ENCODE measurements at regions not wholly inside any gene's neighbourhood (a gene's known extent, or its start where the extent isn't known, plus 50 kb on each side); places are given as distances from the start of the nearest gene placed in this dataset.

- no peak overlapping the region for H4K91ac ChIP-seq (ENCODE audit: insufficient read length, low read depth, low read length)
- H3K27ac Mint-ChIP-seq: no peak overlapping the region
- no peak overlapping the region for H2AK5ac ChIP-seq (ENCODE audit: insufficient read length, low read length)
- H2BK20ac ChIP-seq (ENCODE audit: low read depth, low read length, poor library complexity, severe bottlenecking): no peak overlapping the region
- peaks cover 0 to 4% (median 0%) of the 10 kb centered on the region in 3 experiments; a peak in 1 of 7 replicates for H3K36me3 Mint-ChIP-seq (ENCODE audit: insufficient read depth in 1 of 3, low read depth in 3 of 3)
- no peak overlapping the region for H3T11ph ChIP-seq (ENCODE audit: low read length)
- peaks cover 11% of the 10 kb centered on the region for H3K27me3 Mint-ChIP-seq (ENCODE audit: low read depth)
- no peaks in the 10 kb centered on the region for H3K27me3 ChIP-seq (ENCODE audit: insufficient read depth, low read length)
- H2BK12ac ChIP-seq (ENCODE audit: insufficient read length, low read depth, low read length): no peak overlapping the region
- no peak overlapping the region for H4K8ac ChIP-seq (replicated peaks; ENCODE audit: insufficient read length, low read depth, low read length)
- no peaks in the 10 kb centered on the region for H3K9me3 ChIP-seq (ENCODE audit: control insufficient read depth, low read depth, low read length)
- no peaks in the 10 kb centered on the region for H3K23me2 ChIP-seq (ENCODE audit: insufficient read length, low read depth, low read length, poor library complexity, severe bottlenecking)
- no peak for DNase-seq
- H4K5ac ChIP-seq (ENCODE audit: insufficient read length, low read depth, low read length): no peak overlapping the region
- no peak overlapping the region for H3K23ac ChIP-seq (ENCODE audit: insufficient read length, low read depth, low read length)
- H2BK120ac ChIP-seq (ENCODE audit: low read depth, low read length, poor library complexity, severe bottlenecking): no peak overlapping the region
- whole genome bisulfite sequencing (ENCODE audit: extremely low coverage, insufficient read length, low lambda C conversion rate): no CpG with 5 or more reads among the region's 12 CpGs
- H3K18ac ChIP-seq (ENCODE audit: insufficient read length, low read depth, low read length): no peak overlapping the region
- H3K79me1 ChIP-seq (ENCODE audit: insufficient read depth, low read depth, low read length, poor library complexity, severe bottlenecking): no peaks in the 10 kb centered on the region
- H4K20me1 ChIP-seq (ENCODE audit: control insufficient read depth, insufficient read depth, insufficient read length): no peaks in the 10 kb centered on the region
- H3K4me1 Mint-ChIP-seq: no peaks in the 10 kb centered on the region
- no peak overlapping the region for H3K4me3 Mint-ChIP-seq
- H3K14ac ChIP-seq (ENCODE audit: insufficient read depth, low read length): no peak overlapping the region
- TF ChIP-seq CTCF (conservative IDR thresholded peaks at IDR 0.05): no peak
- no peak overlapping the region for H2BK5ac ChIP-seq (ENCODE audit: insufficient read length, low read length)
- H2BK15ac ChIP-seq (ENCODE audit: low read depth, low read length): no peak overlapping the region
- H3K56ac ChIP-seq (ENCODE audit: insufficient read length, low read depth, low read length): no peak overlapping the region
- H3K9me3 Mint-ChIP-seq: peaks cover 0 to 7% of the 10 kb centered on the region in 2 experiments; a peak in 3 of 5 replicates
- no peak overlapping the region for H3K27ac ChIP-seq (ENCODE audit: insufficient read length, low read depth, low read length)
- no peaks in the 10 kb centered on the region for H3K79me2 ChIP-seq (ENCODE audit: insufficient read depth, low read length)
- H3K4ac ChIP-seq (ENCODE audit: low read depth, low read length): no peak overlapping the region
- H3K4me2 ChIP-seq (ENCODE audit: insufficient read depth, insufficient read length, low read length): no peak overlapping the region
- H2AFZ ChIP-seq (ENCODE audit: low read length): no peak overlapping the region
- H3K4me1 ChIP-seq (ENCODE audit: insufficient read depth, low read length): no peaks in the 10 kb centered on the region
- H3K9ac ChIP-seq (ENCODE audit: extremely low read depth, insufficient read length, low read length): no peak overlapping the region
These were observed 287.8 kb downstream of the FAM43A start for GRCh38 chr3:194973366-194974000.
